GM19467 (cell line): ENCODE measurements at regions not wholly inside any gene's neighbourhood (a gene's known extent, or its start where the extent isn't known, plus 50 kb on each side); places are given as distances from the start of the nearest gene placed in this dataset.

Experiments
- ATAC-seq: cut with Tn5 transposase; IDR thresholded peaks from one replicate; pipeline ENCODE4 v1.9.1; 2021; ENCODE audit warnings: mild to moderate bottlenecking, moderate library complexity; ENCODE audit not compliant: unreplicated experiment

- no peak for ATAC-seq
Observed at GRCh38 chr12:107973950-107974349, 155.1 kb upstream of the WSCD2 start.

GRCh38 chr12:107976331-107976730 is 152.8 kb upstream of the WSCD2 start:
- ATAC-seq: no peak

GRCh38 chr12:107978201-107978600 is 150.9 kb upstream of the WSCD2 start:
- no peak for ATAC-seq

GRCh38 chr12:107978641-107979040 is 150.4 kb upstream of the WSCD2 start:
- ATAC-seq: no peak

- ATAC-seq: no peak
Observed at GRCh38 chr12:107983756-107984472, 145.2 kb upstream of the WSCD2 start.

- ATAC-seq: no peak
Observed at GRCh38 chr12:107984973-107985372, 144.1 kb upstream of the WSCD2 start.

GRCh38 chr12:107986183-107986582 is 142.9 kb upstream of the WSCD2 start:
- no peak for ATAC-seq

- no peak for ATAC-seq
Observed at GRCh38 chr12:107990325-107990724, 138.8 kb upstream of the WSCD2 start.

- no peak for ATAC-seq
Observed at GRCh38 chr12:107992029-107992428, 137.1 kb upstream of the WSCD2 start.

GRCh38 chr12:107992870-107993451 is 136.1 kb upstream of the WSCD2 start:
- ATAC-seq: no peak

- no peak for ATAC-seq
Observed at GRCh38 chr12:107998863-107999262, 130.2 kb upstream of the WSCD2 start.

- no peak for ATAC-seq
Observed at GRCh38 chr12:108000111-108000510, 129.0 kb upstream of the WSCD2 start.

- no peak for ATAC-seq
Observed at GRCh38 chr12:108004319-108004718, 124.8 kb upstream of the WSCD2 start.

GRCh38 chr12:108008163-108008905 is 120.8 kb upstream of the WSCD2 start:
- no peak for ATAC-seq

GRCh38 chr12:108009442-108010070 is 119.5 kb upstream of the WSCD2 start:
- no peak for ATAC-seq

GRCh38 chr12:108016022-108016564 is 113.0 kb upstream of the WSCD2 start:
- no peak for ATAC-seq

- ATAC-seq: no peak
Observed at GRCh38 chr12:108017472-108018057, 111.5 kb upstream of the WSCD2 start.

- ATAC-seq: no peak
Observed at GRCh38 chr12:108019862-108020261, 109.2 kb upstream of the WSCD2 start.

- ATAC-seq: no peak
Observed at GRCh38 chr12:108021141-108021540, 107.9 kb upstream of the WSCD2 start.

GRCh38 chr12:108021949-108022522 is 107.1 kb upstream of the WSCD2 start:
- ATAC-seq: no peak
